ENCODE measurements at regions not wholly inside any gene's neighbourhood (a gene's known extent, or its start where the extent isn't known, plus 50 kb on each side); places are given as distances from the start of the nearest gene placed in this dataset.

- CTCF ChIA-PET = no interaction called here
- H3K4me1 ChIP-seq (ENCODE audit: insufficient read depth, low read length) = no peaks in the 10 kb centered on the region
- Mint-ChIP-seq H3K4me1 (ENCODE audit: low read depth) (no peaks in the 10 kb centered on the region), H3K4me3 (no peak overlapping the region), H3K36me3 (ENCODE audit: low read depth) (no peaks in the 10 kb centered on the region), H3K9me3 (no peaks in the 10 kb centered on the region), H3K27ac (no peak overlapping the region), H3K27me3 (peaks cover 36% of the 10 kb centered on the region)
- intact Hi-C loops (cut with DNase I, micrococcal nuclease) = no loop called here
- POLR2A ChIA-PET = no interaction called here
- ATAC-seq (ENCODE audit: poor library complexity) (no peak), DNase-seq (no peak)
- H3K27me3 ChIP-seq (ENCODE audit: control insufficient read depth in 1 of 2, insufficient read depth in 2 of 2, low read length in 2 of 2) = peaks cover 0 to 5% of the 10 kb centered on the region in 2 experiments
- no peak overlapping the region for H3K4me3 ChIP-seq (ENCODE audit: low read length)
- peaks cover 0 to 7% of the 10 kb centered on the region in 2 experiments for H3K9me3 ChIP-seq (ENCODE audit: control insufficient read depth in 1 of 2, insufficient read depth in 1 of 2, low read length in 2 of 2)
- TF ChIP-seq, protein P1, sequence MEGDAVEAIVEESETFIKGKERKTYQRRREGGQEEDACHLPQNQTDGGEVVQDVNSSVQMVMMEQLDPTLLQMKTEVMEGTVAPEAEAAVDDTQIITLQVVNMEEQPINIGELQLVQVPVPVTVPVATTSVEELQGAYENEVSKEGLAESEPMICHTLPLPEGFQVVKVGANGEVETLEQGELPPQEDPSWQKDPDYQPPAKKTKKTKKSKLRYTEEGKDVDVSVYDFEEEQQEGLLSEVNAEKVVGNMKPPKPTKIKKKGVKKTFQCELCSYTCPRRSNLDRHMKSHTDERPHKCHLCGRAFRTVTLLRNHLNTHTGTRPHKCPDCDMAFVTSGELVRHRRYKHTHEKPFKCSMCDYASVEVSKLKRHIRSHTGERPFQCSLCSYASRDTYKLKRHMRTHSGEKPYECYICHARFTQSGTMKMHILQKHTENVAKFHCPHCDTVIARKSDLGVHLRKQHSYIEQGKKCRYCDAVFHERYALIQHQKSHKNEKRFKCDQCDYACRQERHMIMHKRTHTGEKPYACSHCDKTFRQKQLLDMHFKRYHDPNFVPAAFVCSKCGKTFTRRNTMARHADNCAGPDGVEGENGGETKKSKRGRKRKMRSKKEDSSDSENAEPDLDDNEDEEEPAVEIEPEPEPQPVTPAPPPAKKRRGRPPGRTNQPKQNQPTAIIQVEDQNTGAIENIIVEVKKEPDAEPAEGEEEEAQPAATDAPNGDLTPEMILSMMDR (IDR thresholded peaks at IDR 0.05) = no peak
- H3K27ac ChIP-seq (ENCODE audit: low read depth in 1 of 2, low read length in 2 of 2) = no peak overlapping the region
- H3K36me3 ChIP-seq (ENCODE audit: insufficient read depth, low read length) = no peaks in the 10 kb centered on the region
Observed at GRCh38 chr5:171542525-171543140, 123.2 kb downstream of the FGF18 start.

DNA sequence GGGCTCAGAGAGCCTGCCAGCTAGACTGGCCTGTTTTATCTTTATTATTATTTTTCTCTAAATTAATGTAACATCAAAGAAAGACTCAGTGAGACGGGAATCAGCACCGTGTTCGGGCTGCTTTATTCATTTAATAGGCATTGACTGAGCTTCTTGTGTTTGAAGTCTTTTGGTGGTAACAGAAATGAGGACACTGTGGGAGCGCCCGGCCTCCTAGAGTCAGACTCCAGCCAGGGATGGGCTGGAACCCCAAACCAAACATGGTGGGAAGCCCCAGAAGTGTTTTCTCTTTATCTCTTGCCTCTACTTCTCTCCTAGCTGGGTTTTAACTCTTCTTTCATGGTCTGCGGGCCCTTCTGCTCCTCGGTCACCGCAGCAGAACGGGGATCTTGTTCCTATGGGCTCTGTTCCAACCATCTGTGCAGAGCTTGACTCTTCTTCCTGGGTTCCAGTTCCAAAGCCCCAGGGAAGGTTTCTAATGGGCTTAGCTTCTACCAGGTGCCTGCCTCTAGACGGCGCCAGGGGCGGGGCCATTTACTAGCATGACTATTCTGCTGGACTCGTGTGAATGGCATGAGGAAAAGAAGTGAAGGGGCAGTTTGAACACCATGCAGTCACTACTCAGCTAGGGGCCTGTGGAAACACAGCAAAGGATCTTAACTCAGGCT lies 123.8 kb downstream of the FGF18 start:
- H3K4me3 ChIP-seq (ENCODE audit: low read length) = no peak overlapping the region
- Mint-ChIP-seq H3K9me3 (no peaks in the 10 kb centered on the region), H3K4me3 (no peak overlapping the region), H3K4me1 (ENCODE audit: low read depth) (no peaks in the 10 kb centered on the region), H3K27ac (no peak overlapping the region), H3K36me3 (ENCODE audit: low read depth) (no peaks in the 10 kb centered on the region), H3K27me3 (peaks cover 33% of the 10 kb centered on the region)
- H3K4me1 ChIP-seq (ENCODE audit: insufficient read depth, low read length) = no peaks in the 10 kb centered on the region
- CTCF ChIA-PET = no interaction called here
- H3K9me3 ChIP-seq (ENCODE audit: control insufficient read depth in 1 of 2, insufficient read depth in 1 of 2, low read length in 2 of 2) = peaks cover 0 to 8% of the 10 kb centered on the region in 2 experiments
- TF ChIP-seq, protein P1 (IDR thresholded peaks at IDR 0.05) = no peak
- peaks cover 0 to 3% of the 10 kb centered on the region in 2 experiments for H3K27me3 ChIP-seq (ENCODE audit: control insufficient read depth in 1 of 2, insufficient read depth in 2 of 2, low read length in 2 of 2)
- POLR2A ChIA-PET = no interaction called here
- H3K36me3 ChIP-seq (ENCODE audit: insufficient read depth, low read length) = no peaks in the 10 kb centered on the region
- intact Hi-C loops (cut with DNase I, micrococcal nuclease) = no loop called here
- H3K27ac ChIP-seq (ENCODE audit: low read depth in 1 of 2, low read length in 2 of 2) = no peak overlapping the region
- ATAC-seq (ENCODE audit: poor library complexity) (no peak), DNase-seq (no peak)

GRCh38 chr5:171544913-171545765 lies 125.7 kb downstream of the FGF18 start:
- Mint-ChIP-seq H3K27me3 (peaks cover 21% of the 10 kb centered on the region), H3K4me1 (ENCODE audit: low read depth) (no peaks in the 10 kb centered on the region), H3K4me3 (no peak overlapping the region), H3K9me3 (no peaks in the 10 kb centered on the region), H3K36me3 (ENCODE audit: low read depth) (no peaks in the 10 kb centered on the region), H3K27ac (no peak overlapping the region)
- DNase-seq (no peak), ATAC-seq (ENCODE audit: poor library complexity) (no peak)
- ChIA-PET CTCF (no interaction called here), POLR2A (no interaction called here)
- TF ChIP-seq, protein P1 (IDR thresholded peaks at IDR 0.05) = no peak
- peaks cover 0 to 8% of the 10 kb centered on the region in 2 experiments for H3K9me3 ChIP-seq (ENCODE audit: control insufficient read depth in 1 of 2, insufficient read depth in 1 of 2, low read length in 2 of 2)
- H3K27ac ChIP-seq (ENCODE audit: low read depth in 1 of 2, low read length in 2 of 2) = no peak overlapping the region
- intact Hi-C loops (cut with DNase I, micrococcal nuclease) = no loop called here
- no peak overlapping the region for H3K4me3 ChIP-seq (ENCODE audit: low read length)
- H3K4me1 ChIP-seq (ENCODE audit: insufficient read depth, low read length) = no peaks in the 10 kb centered on the region
- no peaks in the 10 kb centered on the region for H3K36me3 ChIP-seq (ENCODE audit: insufficient read depth, low read length)
- peaks cover 0 to 3% of the 10 kb centered on the region in 2 experiments for H3K27me3 ChIP-seq (ENCODE audit: control insufficient read depth in 1 of 2, insufficient read depth in 2 of 2, low read length in 2 of 2)

Measured in CD4-positive, alpha-beta T cell (primary cell).